Testis (tissue), 2 donors: ENCODE measurements at regions not wholly inside any gene's neighbourhood (a gene's known extent, or its start where the extent isn't known, plus 50 kb on each side); places are given as distances from the start of the nearest gene placed in this dataset.

Experiments used
- POLR2A ChIP-seq: fragments of 450-650 bp; IDR thresholded peaks from one replicate; pipeline ENCODE4 v1.6.1; 2017; ENCODE audit warnings: antibody characterized with exemption, mild to moderate bottlenecking, moderate library complexity
- TF ChIP-seq, protein P1 (sequence below), 3 experiments: fragments of 450-650 bp in 2 of 3; fragments of 200-600 bp in 1 of 3; sonication (generic) in 1 of 3; IDR thresholded peaks; one replicate each; pipeline ENCODE4 v1.5.1; 2016 to 2019; ENCODE audit warnings: antibody characterized with exemption in 3 of 3, mild to moderate bottlenecking in 2 of 3, moderate library complexity in 1 of 3

- TF ChIP-seq, protein P1, sequence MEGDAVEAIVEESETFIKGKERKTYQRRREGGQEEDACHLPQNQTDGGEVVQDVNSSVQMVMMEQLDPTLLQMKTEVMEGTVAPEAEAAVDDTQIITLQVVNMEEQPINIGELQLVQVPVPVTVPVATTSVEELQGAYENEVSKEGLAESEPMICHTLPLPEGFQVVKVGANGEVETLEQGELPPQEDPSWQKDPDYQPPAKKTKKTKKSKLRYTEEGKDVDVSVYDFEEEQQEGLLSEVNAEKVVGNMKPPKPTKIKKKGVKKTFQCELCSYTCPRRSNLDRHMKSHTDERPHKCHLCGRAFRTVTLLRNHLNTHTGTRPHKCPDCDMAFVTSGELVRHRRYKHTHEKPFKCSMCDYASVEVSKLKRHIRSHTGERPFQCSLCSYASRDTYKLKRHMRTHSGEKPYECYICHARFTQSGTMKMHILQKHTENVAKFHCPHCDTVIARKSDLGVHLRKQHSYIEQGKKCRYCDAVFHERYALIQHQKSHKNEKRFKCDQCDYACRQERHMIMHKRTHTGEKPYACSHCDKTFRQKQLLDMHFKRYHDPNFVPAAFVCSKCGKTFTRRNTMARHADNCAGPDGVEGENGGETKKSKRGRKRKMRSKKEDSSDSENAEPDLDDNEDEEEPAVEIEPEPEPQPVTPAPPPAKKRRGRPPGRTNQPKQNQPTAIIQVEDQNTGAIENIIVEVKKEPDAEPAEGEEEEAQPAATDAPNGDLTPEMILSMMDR (IDR thresholded peaks at IDR 0.05): no peak
- no peak for TF ChIP-seq POLR2A
Observed at GRCh38 chr1:9427388-9427787, 111.9 kb upstream of the SLC25A33 start.
